IMR-90 (cell line): ENCODE measurements at regions not wholly inside any gene's neighbourhood (a gene's known extent, or its start where the extent isn't known, plus 50 kb on each side); places are given as distances from the start of the nearest gene placed in this dataset.

ENCODE experiments used
- POLR2A ChIP-seq: IDR thresholded peaks from 2 replicates; pipeline ENCODE4 v1.6.1; 2012; ENCODE audit warnings: mild to moderate bottlenecking, low read depth, low read length
- TF ChIP-seq, protein P1 (sequence below): conservative IDR thresholded peaks from 2 replicates; pipeline ENCODE4 v1.5.1; 2012; ENCODE audit warnings: mild to moderate bottlenecking, low read depth, low read length, improper control_type of control experiment

GRCh38 chr3:118400086-118400485 lies 634.6 kb downstream of the IGSF11 start:
- TF ChIP-seq POLR2A = no peak
- TF ChIP-seq, protein P1, sequence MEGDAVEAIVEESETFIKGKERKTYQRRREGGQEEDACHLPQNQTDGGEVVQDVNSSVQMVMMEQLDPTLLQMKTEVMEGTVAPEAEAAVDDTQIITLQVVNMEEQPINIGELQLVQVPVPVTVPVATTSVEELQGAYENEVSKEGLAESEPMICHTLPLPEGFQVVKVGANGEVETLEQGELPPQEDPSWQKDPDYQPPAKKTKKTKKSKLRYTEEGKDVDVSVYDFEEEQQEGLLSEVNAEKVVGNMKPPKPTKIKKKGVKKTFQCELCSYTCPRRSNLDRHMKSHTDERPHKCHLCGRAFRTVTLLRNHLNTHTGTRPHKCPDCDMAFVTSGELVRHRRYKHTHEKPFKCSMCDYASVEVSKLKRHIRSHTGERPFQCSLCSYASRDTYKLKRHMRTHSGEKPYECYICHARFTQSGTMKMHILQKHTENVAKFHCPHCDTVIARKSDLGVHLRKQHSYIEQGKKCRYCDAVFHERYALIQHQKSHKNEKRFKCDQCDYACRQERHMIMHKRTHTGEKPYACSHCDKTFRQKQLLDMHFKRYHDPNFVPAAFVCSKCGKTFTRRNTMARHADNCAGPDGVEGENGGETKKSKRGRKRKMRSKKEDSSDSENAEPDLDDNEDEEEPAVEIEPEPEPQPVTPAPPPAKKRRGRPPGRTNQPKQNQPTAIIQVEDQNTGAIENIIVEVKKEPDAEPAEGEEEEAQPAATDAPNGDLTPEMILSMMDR = no peak
